Natural killer cell (primary cell): ENCODE measurements at regions not wholly inside any gene's neighbourhood (a gene's known extent, or its start where the extent isn't known, plus 50 kb on each side); places are given as distances from the start of the nearest gene placed in this dataset.
"Not testable (repeated sequence)": the region's sequence is repeated elsewhere in the genome, so short reads cannot be mapped to it uniquely, and the experiment has no call there.

Experiments
- ATAC-seq, 3 donors: fragments of 150-1000 bp in 2 of 3; fragments of 200-7000 bp in 1 of 3; cut with Tn5 transposase; 1 replicate in 1 of 3; 2 replicates in 2 of 3; pipeline ENCODE4 v1.10.0; 2021; ENCODE audit warnings: mild to moderate bottlenecking in 2 of 3, moderate library complexity in 2 of 3
- DNase-seq, 2 donors: peaks; one replicate each; pipeline versions ENCODE4 v3.0.0 to v3.0.0-alpha.2; 2013 to 2021; ENCODE audit warnings: mixed read lengths in 1 of 2
- H3K27ac ChIP-seq: one replicate; pipeline ENCODE4 v1.5.1; 2013; ENCODE audit warnings: mild to moderate bottlenecking, low read length
- H3K27me3 ChIP-seq: one replicate; pipeline ENCODE4 v1.6.1; 2013; ENCODE audit warnings: low read length; ENCODE audit not compliant: control insufficient read depth, insufficient read depth
- H3K36me3 ChIP-seq: one replicate; pipeline ENCODE4 v1.6.1; 2013; ENCODE audit warnings: low read length; ENCODE audit not compliant: control insufficient read depth, insufficient read depth
- H3K4me1 ChIP-seq: one replicate; pipeline ENCODE4 v1.6.1; 2013; ENCODE audit warnings: low read length; ENCODE audit not compliant: control insufficient read depth, insufficient read depth
- H3K4me3 ChIP-seq: one replicate; pipeline ENCODE4 v1.5.1; 2013; ENCODE audit warnings: low read length
- H3K9me3 ChIP-seq: one replicate; pipeline ENCODE4 v1.6.1; 2013; ENCODE audit warnings: low read length; ENCODE audit not compliant: control insufficient read depth, insufficient read depth
- H3K27ac Mint-ChIP-seq, 2 donors: one replicate each; pipeline ENCODE4 v1.8.0; 2022; ENCODE audit warnings: mild to moderate bottlenecking in 2 of 2, mixed read lengths in 2 of 2, moderate library complexity in 1 of 2
- H3K27me3 Mint-ChIP-seq, 2 donors: one replicate each; pipeline ENCODE4 v1.8.0; 2022; ENCODE audit warnings: low read depth in 2 of 2, mixed read lengths in 2 of 2
- H3K36me3 Mint-ChIP-seq: one replicate; pipeline ENCODE4 v1.8.0; 2022; ENCODE audit warnings: mixed read lengths
- H3K4me1 Mint-ChIP-seq, 2 donors: one replicate each; pipeline ENCODE4 v1.8.0; 2022; ENCODE audit warnings: mixed read lengths in 2 of 2
- H3K4me3 Mint-ChIP-seq: one replicate; pipeline ENCODE4 v1.8.0; 2022; ENCODE audit warnings: mild to moderate bottlenecking, moderate library complexity, mixed read lengths
- H3K9me3 Mint-ChIP-seq, 2 donors: one replicate each; pipeline ENCODE4 v1.8.0; 2022; ENCODE audit warnings: mixed read lengths in 2 of 2
- WGBS: methylation state at CpG from one replicate; pipeline ENCODE4 v1.1.7; 2013; ENCODE audit warnings: missing lambda C conversion rate; ENCODE audit not compliant: insufficient coverage; 5-methylcytosine and 5-hydroxymethylcytosine counted together
- intact Hi-C: fragments of 100-400 bp; cut with micrococcal nuclease; formaldehyde crosslinking; loops from one replicate; pipeline ENCODE4 v1.14.2; 2022
- TF ChIP-seq, protein P1 (sequence below): fragments of 200-600 bp; IDR thresholded peaks from one replicate; pipeline ENCODE4 v1.8.0; 2022; ENCODE audit warnings: antibody characterized with exemption

DNA sequence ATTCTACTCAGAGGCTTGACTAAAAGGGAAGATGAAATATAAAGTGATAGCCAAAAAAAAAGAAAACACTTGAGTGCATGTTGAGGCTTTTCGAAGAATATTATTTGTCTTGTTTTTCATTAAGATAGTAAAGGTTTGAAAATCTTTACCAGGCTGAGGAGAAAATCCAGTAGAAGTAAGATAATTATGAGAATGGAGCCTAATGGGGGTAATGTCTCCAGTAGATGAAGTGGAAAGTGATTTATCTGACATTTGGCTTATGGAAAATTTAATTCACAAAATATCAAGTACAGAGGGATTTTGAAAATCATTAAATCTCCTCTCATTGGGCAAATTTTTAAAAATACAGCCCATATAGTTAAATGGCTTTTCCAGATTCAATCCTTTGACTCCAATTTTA lies 274.9 kb downstream of the SPRY2 start:
- intact Hi-C loops = no loop called here

GRCh38 chr13:80062416-80062815 lies 278.5 kb downstream of the SPRY2 start:
- H3K9me3 Mint-ChIP-seq, DNase-seq, H3K4me1 ChIP-seq, H3K4me3 Mint-ChIP-seq, H3K27me3 ChIP-seq, H3K4me3 ChIP-seq, intact Hi-C loops, H3K27ac Mint-ChIP-seq, H3K36me3 ChIP-seq, H3K4me1 Mint-ChIP-seq, H3K36me3 Mint-ChIP-seq, ATAC-seq, H3K27ac ChIP-seq, H3K27me3 Mint-ChIP-seq, H3K9me3 ChIP-seq: not testable (repeated sequence)

More for the DNA sequence above, 274.9 kb downstream of the SPRY2 start:
- no peaks in the 10 kb centered on the region for H3K4me1 ChIP-seq
- H3K27me3 Mint-ChIP-seq = no peaks in the 10 kb centered on the region
- no peak for DNase-seq
- no peak overlapping the region for H3K27ac ChIP-seq
- no peak overlapping the region for H3K27ac Mint-ChIP-seq
- WGBS = 41% methylated on average over 1 of the region's 1 CpG
- no peaks in the 10 kb centered on the region for H3K4me1 Mint-ChIP-seq
- no peaks in the 10 kb centered on the region for H3K9me3 ChIP-seq
- no peak overlapping the region for H3K4me3 ChIP-seq
- H3K9me3 Mint-ChIP-seq = no peaks in the 10 kb centered on the region
- H3K27me3 ChIP-seq = no peaks in the 10 kb centered on the region
- no peaks in the 10 kb centered on the region for H3K36me3 Mint-ChIP-seq
- no peaks in the 10 kb centered on the region for H3K36me3 ChIP-seq
- no peak for ATAC-seq
- TF ChIP-seq, protein P1, sequence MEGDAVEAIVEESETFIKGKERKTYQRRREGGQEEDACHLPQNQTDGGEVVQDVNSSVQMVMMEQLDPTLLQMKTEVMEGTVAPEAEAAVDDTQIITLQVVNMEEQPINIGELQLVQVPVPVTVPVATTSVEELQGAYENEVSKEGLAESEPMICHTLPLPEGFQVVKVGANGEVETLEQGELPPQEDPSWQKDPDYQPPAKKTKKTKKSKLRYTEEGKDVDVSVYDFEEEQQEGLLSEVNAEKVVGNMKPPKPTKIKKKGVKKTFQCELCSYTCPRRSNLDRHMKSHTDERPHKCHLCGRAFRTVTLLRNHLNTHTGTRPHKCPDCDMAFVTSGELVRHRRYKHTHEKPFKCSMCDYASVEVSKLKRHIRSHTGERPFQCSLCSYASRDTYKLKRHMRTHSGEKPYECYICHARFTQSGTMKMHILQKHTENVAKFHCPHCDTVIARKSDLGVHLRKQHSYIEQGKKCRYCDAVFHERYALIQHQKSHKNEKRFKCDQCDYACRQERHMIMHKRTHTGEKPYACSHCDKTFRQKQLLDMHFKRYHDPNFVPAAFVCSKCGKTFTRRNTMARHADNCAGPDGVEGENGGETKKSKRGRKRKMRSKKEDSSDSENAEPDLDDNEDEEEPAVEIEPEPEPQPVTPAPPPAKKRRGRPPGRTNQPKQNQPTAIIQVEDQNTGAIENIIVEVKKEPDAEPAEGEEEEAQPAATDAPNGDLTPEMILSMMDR = no peak
- no peak overlapping the region for H3K4me3 Mint-ChIP-seq

DNA sequence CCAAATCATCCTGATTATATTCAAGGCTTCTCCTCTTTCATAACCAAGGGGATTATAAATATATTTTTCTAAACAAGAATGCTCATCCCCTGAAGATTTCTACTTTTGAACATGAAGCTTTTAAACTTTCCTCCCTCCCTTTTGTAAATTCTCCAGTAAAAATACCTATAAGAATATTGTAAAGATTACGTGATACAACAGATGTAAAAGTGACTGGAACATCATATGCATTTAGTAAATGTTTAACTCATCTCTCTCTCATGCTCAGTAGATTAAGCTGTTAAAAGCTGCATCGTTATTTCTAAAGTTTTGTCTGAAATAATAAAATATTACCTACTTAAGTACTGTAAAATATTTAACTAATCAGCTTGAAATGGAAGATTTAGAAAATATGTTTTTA lies 281.1 kb downstream of the SPRY2 start:
- WGBS = no CpG with 5 or more reads among the region's 2 CpGs
- ATAC-seq = no peak
- Mint-ChIP-seq H3K9me3 (no peaks in the 10 kb centered on the region), H3K27me3 (peaks cover 8% of the 10 kb centered on the region in 2 donors), H3K4me1 (no peaks in the 10 kb centered on the region), H3K36me3 (no peaks in the 10 kb centered on the region), H3K4me3 (no peak overlapping the region), H3K27ac (no peak overlapping the region)
- intact Hi-C loops = no loop called here
- no peaks in the 10 kb centered on the region for H3K27me3 ChIP-seq
- H3K4me3 ChIP-seq = no peak overlapping the region
- DNase-seq = no peak
- no peaks in the 10 kb centered on the region for H3K36me3 ChIP-seq
- no peaks in the 10 kb centered on the region for H3K9me3 ChIP-seq
- TF ChIP-seq, protein P1 = no peak
- H3K27ac ChIP-seq = no peak overlapping the region
- no peaks in the 10 kb centered on the region for H3K4me1 ChIP-seq

- no peak overlapping the region for H3K4me3 ChIP-seq
- H3K4me3 Mint-ChIP-seq = no peak overlapping the region
- no peaks in the 10 kb centered on the region for H3K27me3 ChIP-seq
- TF ChIP-seq, protein P1 = no peak
- H3K9me3 ChIP-seq = no peaks in the 10 kb centered on the region
- H3K4me1 ChIP-seq = no peaks in the 10 kb centered on the region
- H3K36me3 Mint-ChIP-seq = no peaks in the 10 kb centered on the region
- peaks cover 8% of the 10 kb centered on the region in 2 donors for H3K27me3 Mint-ChIP-seq
- intact Hi-C loops = no loop called here
- H3K27ac ChIP-seq = no peak overlapping the region
- no peak overlapping the region for H3K27ac Mint-ChIP-seq
- H3K9me3 Mint-ChIP-seq = no peaks in the 10 kb centered on the region
- DNase-seq = no peak
- no peaks in the 10 kb centered on the region for H3K36me3 ChIP-seq
- no peak for ATAC-seq
- WGBS = 89% methylated on average over 4 of the region's 4 CpGs
- no peaks in the 10 kb centered on the region for H3K4me1 Mint-ChIP-seq
Observed at GRCh38 chr13:80058626-80059025, 282.3 kb downstream of the SPRY2 start.
